Gastrocnemius medialis (tissue), 4 donors: ENCODE measurements at regions not wholly inside any gene's neighbourhood (a gene's known extent, or its start where the extent isn't known, plus 50 kb on each side); places are given as distances from the start of the nearest gene placed in this dataset.

Experiments used
- POLR2A ChIP-seq, 2 donors: fragments of 450-650 bp; IDR thresholded peaks; one replicate each; pipeline ENCODE4 v1.6.1; 2017; ENCODE audit warnings: antibody characterized with exemption in 2 of 2, mild to moderate bottlenecking in 2 of 2, moderate library complexity in 2 of 2
- TF ChIP-seq, protein P1 (sequence below), 5 experiments: fragments of 450-650 bp in 3 of 5; fragments of 200-600 bp in 2 of 5; sonication (generic) in 2 of 5; IDR thresholded peaks in 4 of 5; conservative IDR thresholded peaks in 1 of 5; 1 replicate in 4 of 5; 2 replicates in 1 of 5; pipeline ENCODE4 v1.5.1; 2016 to 2019; ENCODE audit warnings: antibody characterized with exemption in 5 of 5, mild to moderate bottlenecking in 3 of 5, moderate library complexity in 3 of 5

DNA sequence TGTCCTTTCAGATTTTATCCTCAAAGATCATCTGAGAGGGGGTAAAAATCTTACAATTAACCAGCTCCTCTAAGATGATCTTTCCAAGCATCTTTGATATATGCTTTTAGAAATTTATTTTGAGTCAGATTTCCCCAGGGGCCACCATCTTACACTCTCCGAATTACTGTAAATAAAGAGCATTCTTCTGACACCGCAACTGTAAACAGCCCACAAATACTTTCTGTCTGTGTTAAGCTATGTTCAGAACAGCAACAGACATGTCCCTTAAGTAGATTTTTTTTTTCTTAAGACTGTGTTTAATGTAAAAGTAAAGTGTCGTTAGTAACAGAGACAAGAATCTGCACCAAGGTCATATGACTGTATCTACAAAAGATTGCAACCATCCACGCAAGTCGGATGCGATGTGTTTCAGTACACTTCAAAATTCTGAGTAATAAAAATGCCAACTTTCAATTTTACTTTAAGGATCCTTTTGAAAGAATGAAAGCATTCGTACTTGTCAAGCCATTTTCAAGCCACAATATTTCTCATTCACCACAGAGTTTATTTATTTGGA, 159.0 kb upstream of the KCNH8 start:
- TF ChIP-seq, protein P1, sequence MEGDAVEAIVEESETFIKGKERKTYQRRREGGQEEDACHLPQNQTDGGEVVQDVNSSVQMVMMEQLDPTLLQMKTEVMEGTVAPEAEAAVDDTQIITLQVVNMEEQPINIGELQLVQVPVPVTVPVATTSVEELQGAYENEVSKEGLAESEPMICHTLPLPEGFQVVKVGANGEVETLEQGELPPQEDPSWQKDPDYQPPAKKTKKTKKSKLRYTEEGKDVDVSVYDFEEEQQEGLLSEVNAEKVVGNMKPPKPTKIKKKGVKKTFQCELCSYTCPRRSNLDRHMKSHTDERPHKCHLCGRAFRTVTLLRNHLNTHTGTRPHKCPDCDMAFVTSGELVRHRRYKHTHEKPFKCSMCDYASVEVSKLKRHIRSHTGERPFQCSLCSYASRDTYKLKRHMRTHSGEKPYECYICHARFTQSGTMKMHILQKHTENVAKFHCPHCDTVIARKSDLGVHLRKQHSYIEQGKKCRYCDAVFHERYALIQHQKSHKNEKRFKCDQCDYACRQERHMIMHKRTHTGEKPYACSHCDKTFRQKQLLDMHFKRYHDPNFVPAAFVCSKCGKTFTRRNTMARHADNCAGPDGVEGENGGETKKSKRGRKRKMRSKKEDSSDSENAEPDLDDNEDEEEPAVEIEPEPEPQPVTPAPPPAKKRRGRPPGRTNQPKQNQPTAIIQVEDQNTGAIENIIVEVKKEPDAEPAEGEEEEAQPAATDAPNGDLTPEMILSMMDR (IDR thresholded peaks at IDR 0.05 in 4 of 5, conservative IDR thresholded peaks at IDR 0.05 in 1 of 5) = no peak
- no peak for TF ChIP-seq POLR2A (IDR thresholded peaks at IDR 0.05)
